ENCODE measurements at regions not wholly inside any gene's neighbourhood (a gene's known extent, or its start where the extent isn't known, plus 50 kb on each side); places are given as distances from the start of the nearest gene placed in this dataset.

DNA sequence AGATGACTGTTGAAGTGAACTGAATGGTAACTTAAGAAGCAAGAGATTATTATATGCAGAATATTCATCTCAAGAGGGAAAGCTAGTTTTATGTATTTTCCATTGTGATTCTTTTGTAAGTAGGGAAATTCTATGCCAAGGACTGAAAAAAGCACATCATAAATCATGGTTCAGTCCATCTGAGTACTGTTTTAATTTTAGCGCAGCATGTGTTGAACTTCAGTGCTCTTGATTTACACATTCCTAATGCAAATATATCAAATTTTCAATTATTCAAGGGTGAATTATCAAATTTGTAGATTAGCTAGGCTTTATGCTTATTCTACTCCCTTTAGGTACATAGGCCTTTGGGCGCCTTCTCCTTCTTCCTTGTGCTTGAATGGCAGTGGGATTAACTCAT is 50.3 kb upstream of the TCF12 start:
- Mint-ChIP-seq H3K4me1 (peaks cover 24% of the 10 kb centered on the region), H3K4me3 (no peak overlapping the region), H3K9me3 (no peaks in the 10 kb centered on the region), H3K36me3 (ENCODE audit: low read depth) (no peaks in the 10 kb centered on the region), H3K27ac (no peak overlapping the region), H3K27me3 (ENCODE audit: low read depth) (peaks cover 3% of the 10 kb centered on the region)
- TF ChIP-seq, protein P1, sequence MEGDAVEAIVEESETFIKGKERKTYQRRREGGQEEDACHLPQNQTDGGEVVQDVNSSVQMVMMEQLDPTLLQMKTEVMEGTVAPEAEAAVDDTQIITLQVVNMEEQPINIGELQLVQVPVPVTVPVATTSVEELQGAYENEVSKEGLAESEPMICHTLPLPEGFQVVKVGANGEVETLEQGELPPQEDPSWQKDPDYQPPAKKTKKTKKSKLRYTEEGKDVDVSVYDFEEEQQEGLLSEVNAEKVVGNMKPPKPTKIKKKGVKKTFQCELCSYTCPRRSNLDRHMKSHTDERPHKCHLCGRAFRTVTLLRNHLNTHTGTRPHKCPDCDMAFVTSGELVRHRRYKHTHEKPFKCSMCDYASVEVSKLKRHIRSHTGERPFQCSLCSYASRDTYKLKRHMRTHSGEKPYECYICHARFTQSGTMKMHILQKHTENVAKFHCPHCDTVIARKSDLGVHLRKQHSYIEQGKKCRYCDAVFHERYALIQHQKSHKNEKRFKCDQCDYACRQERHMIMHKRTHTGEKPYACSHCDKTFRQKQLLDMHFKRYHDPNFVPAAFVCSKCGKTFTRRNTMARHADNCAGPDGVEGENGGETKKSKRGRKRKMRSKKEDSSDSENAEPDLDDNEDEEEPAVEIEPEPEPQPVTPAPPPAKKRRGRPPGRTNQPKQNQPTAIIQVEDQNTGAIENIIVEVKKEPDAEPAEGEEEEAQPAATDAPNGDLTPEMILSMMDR (IDR thresholded peaks at IDR 0.05; ENCODE audit: unreplicated experiment in 3 of 3), result no peak

DNA sequence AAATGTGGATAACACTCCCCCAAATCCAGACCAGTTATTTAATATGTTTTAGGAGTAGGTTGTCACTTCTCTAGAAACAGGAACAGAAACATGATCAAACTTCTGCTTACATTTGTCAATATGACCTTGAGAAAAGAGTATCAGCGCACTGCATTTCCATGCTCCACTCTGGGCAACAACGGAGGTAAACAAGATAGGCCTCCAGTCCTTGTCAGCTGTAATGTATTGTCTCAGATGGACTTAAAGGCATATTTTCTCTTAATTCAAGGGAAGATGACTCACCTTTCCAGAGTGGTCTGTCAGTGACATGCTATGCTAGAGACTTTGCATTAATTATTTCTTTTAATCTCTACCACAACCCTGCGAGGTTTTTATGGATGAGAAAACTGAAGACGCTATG is 51.6 kb upstream of the TCF12 start:
- TF ChIP-seq, protein P1 (IDR thresholded peaks at IDR 0.05; ENCODE audit: unreplicated experiment in 3 of 3), result no peak

DNA sequence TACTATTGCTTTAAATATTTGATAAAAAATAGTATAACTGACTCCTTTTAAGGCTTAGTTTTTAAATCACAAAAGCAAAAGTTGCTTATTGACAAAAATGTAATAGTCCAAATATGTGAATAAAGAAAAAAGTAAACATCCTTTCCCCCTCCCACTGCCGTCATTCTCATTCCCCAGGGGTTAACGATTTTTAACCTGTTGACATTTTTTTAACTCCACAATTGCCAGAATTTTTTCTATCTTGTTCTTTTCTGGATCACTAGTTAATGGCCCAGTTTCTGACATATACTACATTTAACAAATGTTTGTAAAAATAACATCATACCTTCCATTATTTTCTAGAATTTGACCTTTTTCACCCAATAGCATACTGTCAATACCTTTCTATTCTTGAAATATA is 60.6 kb upstream of the TCF12 start:
- no peaks in the 10 kb centered on the region for H3K36me3 Mint-ChIP-seq (ENCODE audit: low read depth)
- TF ChIP-seq, protein P1 (IDR thresholded peaks at IDR 0.05; ENCODE audit: unreplicated experiment in 3 of 3), result no peak
- H3K27ac Mint-ChIP-seq, result no peak overlapping the region

More for the DNA sequence above, 51.6 kb upstream of the TCF12 start:
- Mint-ChIP-seq H3K4me3 (no peak overlapping the region), H3K27me3 (ENCODE audit: low read depth) (peaks cover 3% of the 10 kb centered on the region), H3K27ac (no peak overlapping the region), H3K36me3 (ENCODE audit: low read depth) (no peaks in the 10 kb centered on the region), H3K4me1 (peaks cover 16% of the 10 kb centered on the region), H3K9me3 (no peaks in the 10 kb centered on the region)

DNA sequence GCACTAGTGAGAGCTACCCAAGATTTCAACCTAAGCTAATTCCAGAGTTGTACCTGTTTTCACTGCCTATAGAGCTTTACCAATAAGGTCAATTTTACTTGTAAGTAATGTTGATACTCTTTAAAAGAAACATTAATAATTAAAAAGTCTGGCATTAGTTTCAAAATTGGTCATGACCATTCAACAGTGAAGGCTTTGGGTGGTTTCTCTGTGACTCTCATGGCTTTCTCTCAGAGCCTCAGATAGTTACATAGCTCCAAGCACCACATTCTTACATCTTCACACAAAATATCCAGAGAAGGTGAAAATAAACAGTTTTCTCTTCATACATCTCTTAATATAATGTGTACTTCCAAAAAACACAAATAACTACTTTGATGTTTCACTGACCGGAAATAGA is 61.5 kb upstream of the TCF12 start:
- Mint-ChIP-seq H3K4me1 (no peaks in the 10 kb centered on the region), H3K9me3 (no peaks in the 10 kb centered on the region), H3K4me3 (no peak overlapping the region), H3K27me3 (ENCODE audit: low read depth) (no peaks in the 10 kb centered on the region), H3K36me3 (ENCODE audit: low read depth) (peaks cover 1% of the 10 kb centered on the region), H3K27ac (no peak overlapping the region)
- TF ChIP-seq, protein P1 (IDR thresholded peaks at IDR 0.05; ENCODE audit: unreplicated experiment in 3 of 3), result no peak

More for the DNA sequence above, 60.6 kb upstream of the TCF12 start:
- Mint-ChIP-seq H3K27me3 (ENCODE audit: low read depth) (no peaks in the 10 kb centered on the region), H3K4me3 (no peak overlapping the region), H3K9me3 (no peaks in the 10 kb centered on the region), H3K4me1 (no peaks in the 10 kb centered on the region)

DNA sequence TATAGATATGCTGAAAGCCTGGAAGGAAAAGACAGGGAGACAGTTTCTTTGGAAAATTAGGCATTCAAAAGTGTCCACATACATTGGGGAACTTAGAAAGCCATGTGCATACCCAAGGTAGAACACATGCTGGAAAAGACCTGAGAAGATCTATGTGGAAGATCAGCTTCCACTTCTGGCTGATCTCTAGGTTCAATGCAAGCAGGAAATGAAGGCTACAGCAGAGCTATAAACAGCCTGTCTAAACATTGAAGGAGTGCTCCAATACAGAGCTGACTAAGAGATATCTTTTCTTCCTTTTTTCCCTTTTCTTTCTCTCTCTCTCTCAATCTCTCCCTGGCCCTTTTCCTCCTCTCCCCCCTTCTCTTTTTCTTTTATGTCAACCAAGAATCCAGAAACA is 73.6 kb upstream of the TCF12 start:
- no peaks in the 10 kb centered on the region for H3K4me1 Mint-ChIP-seq
- no peak overlapping the region for H3K4me3 Mint-ChIP-seq
- TF ChIP-seq, protein P1 (IDR thresholded peaks at IDR 0.05; ENCODE audit: unreplicated experiment in 3 of 3), result no peak
- H3K36me3 Mint-ChIP-seq (ENCODE audit: low read depth), result peaks cover 20% of the 10 kb centered on the region
- H3K27ac Mint-ChIP-seq, result no peak overlapping the region
- no peaks in the 10 kb centered on the region for H3K27me3 Mint-ChIP-seq (ENCODE audit: low read depth)
- H3K9me3 Mint-ChIP-seq, result peaks cover 15% of the 10 kb centered on the region

DNA sequence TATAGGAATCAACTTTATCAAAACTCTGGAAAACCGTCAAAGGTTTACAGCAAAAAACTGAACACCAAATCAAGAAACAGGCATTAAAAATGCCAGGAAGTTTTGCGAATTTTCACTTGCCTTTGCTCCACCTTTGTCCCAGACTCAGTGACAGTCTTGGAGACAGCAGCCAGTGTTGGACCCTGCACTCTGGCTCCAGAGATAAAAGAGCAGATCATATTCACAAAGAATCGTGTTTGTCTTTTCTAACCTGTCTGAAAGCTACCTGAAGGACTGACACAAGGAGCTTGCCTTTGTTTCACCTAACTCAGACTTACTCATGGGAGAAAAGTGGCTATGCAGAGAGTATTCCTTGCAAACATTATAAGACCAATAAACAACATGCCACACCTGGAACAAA is 74.0 kb upstream of the TCF12 start:
- TF ChIP-seq, protein P1 (IDR thresholded peaks at IDR 0.05; ENCODE audit: unreplicated experiment in 3 of 3), result no peak
- peaks cover 15% of the 10 kb centered on the region for H3K9me3 Mint-ChIP-seq
- H3K4me3 Mint-ChIP-seq, result no peak overlapping the region
- H3K27ac Mint-ChIP-seq, result no peak overlapping the region
- peaks cover 20% of the 10 kb centered on the region for H3K36me3 Mint-ChIP-seq (ENCODE audit: low read depth)
- H3K27me3 Mint-ChIP-seq (ENCODE audit: low read depth), result no peaks in the 10 kb centered on the region
- H3K4me1 Mint-ChIP-seq, result no peaks in the 10 kb centered on the region
